Karpas-422 (cell line): ENCODE measurements at regions not wholly inside any gene's neighbourhood (a gene's known extent, or its start where the extent isn't known, plus 50 kb on each side); places are given as distances from the start of the nearest gene placed in this dataset.

Source experiments
- DNase-seq: peaks from one replicate; pipeline ENCODE4 v3.0.0-alpha.2; 2015
- H2AFZ ChIP-seq: fragments of 200-600 bp; sonication (generic); 2 replicates; pipeline ENCODE4 v1.6.1; 2014; ENCODE audit warnings: antibody characterized with exemption, low read length, mixed read lengths
- H3K27ac ChIP-seq: fragments of 200-600 bp; sonication (generic); 2 replicates; pipeline ENCODE4 v1.5.1; 2014; ENCODE audit warnings: mild to moderate bottlenecking, low read length, moderate library complexity
- H3K27me3 ChIP-seq: fragments of 200-600 bp; sonication (generic); 2 replicates; pipeline ENCODE4 v1.6.1; 2014; ENCODE audit warnings: low read length, mixed read lengths
- H3K36me3 ChIP-seq: fragments of 200-600 bp; sonication (generic); 2 replicates; pipeline ENCODE4 v1.6.1; 2014; ENCODE audit warnings: low read length, mixed read lengths; ENCODE audit not compliant: insufficient read depth
- H3K4me1 ChIP-seq: fragments of 200-600 bp; sonication (generic); 2 replicates; pipeline ENCODE4 v1.6.1; 2014; ENCODE audit warnings: mild to moderate bottlenecking, low read length, mixed read lengths
- H3K4me2 ChIP-seq: fragments of 200-600 bp; sonication (generic); 2 replicates; pipeline ENCODE4 v1.6.1; 2014; ENCODE audit warnings: low read length, low read depth, mild to moderate bottlenecking; ENCODE audit not compliant: poor library complexity, severe bottlenecking
- H3K4me3 ChIP-seq: fragments of 200-600 bp; sonication (generic); 2 replicates; pipeline ENCODE4 v1.5.1; 2014; ENCODE audit warnings: mild to moderate bottlenecking, antibody characterized with exemption, low read length, mixed read lengths
- H3K79me2 ChIP-seq: fragments of 200-600 bp; sonication (generic); 2 replicates; pipeline ENCODE4 v1.6.1; 2014; ENCODE audit warnings: mild to moderate bottlenecking, low read length, mixed read lengths
- H3K9ac ChIP-seq: fragments of 200-600 bp; sonication (generic); 2 replicates; pipeline ENCODE4 v1.6.0; 2014; ENCODE audit warnings: low read length
- H3K9me2 ChIP-seq: fragments of 200-600 bp; sonication (generic), shearing (Covaris generic); replicated peaks from 2 replicates; pipeline ENCODE4 v1.6.0; 2014; ENCODE audit warnings: mild to moderate bottlenecking, low read length, moderate library complexity; ENCODE audit not compliant: insufficient read depth
- H3K9me3 ChIP-seq: fragments of 300-700, 200-600 bp; sonication (generic); 2 replicates; pipeline ENCODE4 v1.6.1; 2014; ENCODE audit warnings: low read length, mixed read lengths
- H4K20me1 ChIP-seq: fragments of 200-600 bp; sonication (generic); 2 replicates; pipeline ENCODE4 v1.6.1; 2014; ENCODE audit warnings: mild to moderate bottlenecking, antibody characterized with exemption, low read length, low read depth; ENCODE audit not compliant: insufficient read depth

DNA sequence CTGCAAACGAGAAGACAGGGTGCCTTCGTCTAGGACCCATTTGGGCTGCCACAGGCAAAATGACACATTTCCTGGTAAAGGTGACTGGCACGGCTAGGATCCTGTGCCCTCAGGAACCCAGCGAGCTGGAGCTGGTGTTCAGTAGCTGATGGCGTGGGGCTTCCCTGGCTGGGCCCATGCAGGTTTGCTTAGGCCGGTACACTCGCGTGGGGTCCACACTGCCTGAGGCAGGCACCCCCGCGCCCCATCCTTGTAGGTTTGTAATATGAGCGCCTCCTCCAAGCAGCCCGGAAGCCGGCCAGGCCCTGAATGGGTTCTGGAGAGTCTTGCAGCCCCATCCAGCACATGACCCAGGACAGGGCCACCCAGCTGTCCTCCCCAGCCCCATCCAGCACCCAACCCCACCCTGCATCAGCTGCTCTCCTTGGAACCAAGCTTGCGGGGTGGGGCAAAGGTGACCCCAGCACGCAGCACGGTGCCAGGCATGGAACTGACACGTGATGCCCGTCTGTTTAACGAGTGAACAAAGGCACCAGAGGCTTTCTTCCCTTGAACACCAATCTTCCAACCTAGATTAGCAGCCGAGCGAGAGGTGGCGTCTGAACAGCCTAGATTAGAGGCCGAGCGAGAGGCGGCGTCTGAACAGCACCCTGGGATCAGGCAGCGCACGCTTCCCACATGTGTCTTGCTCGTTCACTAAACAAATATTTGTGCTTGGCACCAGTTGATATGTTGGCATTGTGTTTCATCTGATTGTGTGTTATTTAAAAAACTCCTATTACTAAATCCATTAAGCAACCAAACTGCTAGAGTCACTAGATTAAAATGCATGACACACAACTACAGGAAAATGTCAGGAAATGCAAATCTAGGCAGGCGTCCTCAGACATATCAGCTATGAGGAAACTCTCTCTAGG is 112.1 kb downstream of the DLL1 start:
- Histone ChIP-seq H3K9ac (no peak overlapping the region), H3K4me1 (no peaks in the 10 kb centered on the region), H2AFZ (no peak overlapping the region), H4K20me1 (no peaks in the 10 kb centered on the region), H3K27ac (no peak overlapping the region), H3K79me2 (no peaks in the 10 kb centered on the region), H3K36me3 (no peaks in the 10 kb centered on the region), H3K4me3 (no peak overlapping the region), H3K9me3 (peaks cover 5% of the 10 kb centered on the region; the same call in 1 of the 2 replicates), H3K9me2 (no peaks in the 10 kb centered on the region), H3K4me2 (no peak overlapping the region), H3K27me3 (no peaks in the 10 kb centered on the region)
- DNase-seq, result peak; percentile 23

DNA sequence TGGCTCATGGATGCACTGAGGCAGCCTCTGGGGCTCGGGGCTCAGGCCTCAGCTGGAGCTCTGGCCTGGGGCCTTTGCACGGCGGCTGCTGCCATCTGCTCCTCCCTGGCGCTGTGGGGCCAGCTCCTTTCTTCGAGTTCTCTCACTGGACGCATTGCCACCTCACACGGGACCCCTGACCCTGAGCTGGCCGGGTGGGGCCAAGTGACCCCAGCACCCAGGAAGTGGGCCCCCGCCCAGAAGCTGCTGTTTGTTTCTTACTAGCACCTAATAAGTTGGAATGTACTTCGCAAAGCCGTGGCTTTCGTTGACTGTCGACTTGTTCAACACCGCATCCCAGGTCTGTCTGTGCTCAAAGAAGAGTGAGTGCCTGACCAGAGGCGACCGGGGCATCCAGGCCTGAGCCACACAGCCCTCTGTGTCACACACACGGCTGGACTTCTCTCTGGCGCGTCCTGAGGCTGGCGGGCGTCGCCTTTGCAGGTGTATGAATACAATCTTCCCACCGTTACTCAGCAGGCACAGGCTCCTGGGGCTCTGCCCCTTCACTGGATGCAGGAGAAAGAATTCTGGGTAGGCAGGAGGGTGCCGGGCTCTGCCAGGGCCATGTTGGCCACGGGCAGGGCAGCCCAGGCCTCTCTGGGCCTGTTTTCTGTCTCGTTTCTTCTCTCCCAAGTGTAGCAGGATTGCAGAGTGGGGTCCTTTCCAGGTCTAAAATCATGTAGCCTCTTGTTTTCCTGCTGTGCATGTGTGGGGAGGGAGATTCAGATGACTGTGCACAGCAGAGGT is 112.9 kb downstream of the DLL1 start:
- Histone ChIP-seq H3K27ac (no peak overlapping the region), H3K9me2 (no peaks in the 10 kb centered on the region), H3K4me3 (no peak overlapping the region), H4K20me1 (no peaks in the 10 kb centered on the region), H3K79me2 (no peaks in the 10 kb centered on the region), H3K36me3 (no peaks in the 10 kb centered on the region), H2AFZ (no peak overlapping the region), H3K4me1 (no peaks in the 10 kb centered on the region), H3K9me3 (no peaks in the 10 kb centered on the region), H3K4me2 (no peak overlapping the region), H3K9ac (no peak overlapping the region), H3K27me3 (no peaks in the 10 kb centered on the region)
- peak; percentile 29 for DNase-seq

DNA sequence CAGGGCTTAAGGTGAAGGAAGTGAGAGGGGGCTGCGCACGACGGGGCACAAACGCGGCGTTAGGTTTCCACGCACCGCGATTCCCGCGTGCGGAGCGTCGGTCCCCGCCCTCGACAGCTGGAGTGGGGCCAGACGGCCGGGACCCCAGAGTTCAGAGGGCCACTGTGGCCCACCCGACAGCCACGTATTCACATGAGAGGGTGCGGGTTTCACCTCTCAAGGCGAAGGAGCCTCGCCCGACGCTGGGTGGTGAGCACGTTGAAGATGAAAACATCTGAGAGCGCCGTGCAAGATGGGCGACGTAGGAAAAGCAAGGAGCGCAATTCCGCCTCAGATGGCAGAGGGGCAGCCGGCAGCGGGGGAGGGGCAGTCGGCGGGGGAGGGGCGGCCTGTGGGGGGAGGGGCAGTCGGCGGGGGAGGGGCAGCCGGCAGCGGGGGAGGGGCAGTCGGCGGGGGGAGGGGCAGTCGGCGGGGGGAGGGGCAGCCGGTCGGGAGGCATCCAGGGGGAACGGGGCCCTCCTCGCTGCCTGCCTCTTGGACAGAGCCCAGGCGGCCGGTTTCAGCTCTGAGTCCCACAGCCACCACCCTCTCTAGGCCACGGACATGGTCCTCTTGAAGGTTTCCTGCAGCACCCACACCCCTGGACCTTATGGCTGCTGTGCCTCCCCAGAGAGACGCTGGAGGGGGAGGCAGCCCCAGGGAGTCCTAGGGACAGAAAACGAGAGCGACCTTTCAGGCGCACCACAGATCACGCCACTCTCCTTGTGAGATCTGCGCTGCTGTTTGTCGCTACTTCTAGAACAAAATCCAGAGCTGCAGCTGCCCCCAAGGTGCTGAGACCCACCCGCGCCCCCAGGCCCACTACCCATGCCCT is 113.7 kb downstream of the DLL1 start:
- no peak overlapping the region for H2AFZ ChIP-seq
- H4K20me1 ChIP-seq, result no peaks in the 10 kb centered on the region
- no peaks in the 10 kb centered on the region for H3K9me2 ChIP-seq

DNA sequence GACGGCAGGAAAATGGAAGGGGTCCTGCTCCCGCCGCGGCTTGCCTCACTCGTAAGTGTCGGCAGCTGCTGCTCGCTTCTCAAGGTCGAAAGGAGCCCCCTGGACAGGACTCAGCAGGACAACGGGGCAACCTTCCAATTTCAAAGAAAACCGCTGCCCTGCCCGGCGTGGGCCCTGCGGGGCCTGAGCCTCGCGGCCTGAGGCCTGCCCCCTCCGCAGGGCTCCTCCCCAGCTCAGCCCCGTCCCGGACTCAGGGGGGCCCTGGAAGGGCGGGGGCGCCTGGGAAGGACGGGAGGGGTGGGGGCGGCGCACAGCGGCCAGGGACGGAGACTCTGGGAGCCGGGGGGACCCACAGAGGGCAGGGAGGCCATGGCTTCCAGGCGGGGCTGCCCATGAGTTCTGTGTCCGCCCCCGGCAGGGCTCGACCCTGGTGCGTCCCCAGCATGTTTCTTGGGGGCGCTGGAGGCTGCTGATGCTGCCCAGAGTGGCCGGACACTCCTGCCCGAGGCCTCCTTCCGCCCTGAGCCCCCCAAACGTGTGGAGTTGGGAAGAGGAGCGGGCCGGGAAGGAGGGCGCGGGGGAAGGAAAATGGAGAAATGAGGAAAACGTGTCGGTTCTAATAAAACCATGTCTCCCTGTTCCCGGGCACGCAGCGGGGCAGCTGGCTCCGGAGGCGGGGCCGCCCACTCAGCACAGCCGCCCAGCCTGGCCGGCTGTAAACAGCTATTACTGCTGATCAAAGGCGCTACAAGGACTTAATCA is 114.6 kb downstream of the DLL1 start:
- DNase-seq, result peak; percentile 33
- H3K4me1 ChIP-seq, result no peaks in the 10 kb centered on the region
- H3K9ac ChIP-seq, result no peak overlapping the region
- H3K36me3 ChIP-seq, result no peaks in the 10 kb centered on the region
- no peaks in the 10 kb centered on the region for H3K9me3 ChIP-seq
- H2AFZ ChIP-seq, result no peak overlapping the region
- H3K27ac ChIP-seq, result no peak overlapping the region
- no peaks in the 10 kb centered on the region for H3K79me2 ChIP-seq
- no peaks in the 10 kb centered on the region for H4K20me1 ChIP-seq
- no peaks in the 10 kb centered on the region for H3K9me2 ChIP-seq
- no peak overlapping the region for H3K4me2 ChIP-seq
- no peak overlapping the region for H3K4me3 ChIP-seq
- H3K27me3 ChIP-seq, result no peaks in the 10 kb centered on the region

More for the DNA sequence above, 113.7 kb downstream of the DLL1 start:
- Histone ChIP-seq H3K4me2 (no peak overlapping the region), H3K4me1 (no peaks in the 10 kb centered on the region), H3K9ac (no peak overlapping the region), H3K9me3 (no peaks in the 10 kb centered on the region), H3K4me3 (no peak overlapping the region), H3K27me3 (no peaks in the 10 kb centered on the region), H3K79me2 (no peaks in the 10 kb centered on the region), H3K27ac (no peak overlapping the region), H3K36me3 (no peaks in the 10 kb centered on the region)
- DNase-seq, result peak; percentile 47

DNA sequence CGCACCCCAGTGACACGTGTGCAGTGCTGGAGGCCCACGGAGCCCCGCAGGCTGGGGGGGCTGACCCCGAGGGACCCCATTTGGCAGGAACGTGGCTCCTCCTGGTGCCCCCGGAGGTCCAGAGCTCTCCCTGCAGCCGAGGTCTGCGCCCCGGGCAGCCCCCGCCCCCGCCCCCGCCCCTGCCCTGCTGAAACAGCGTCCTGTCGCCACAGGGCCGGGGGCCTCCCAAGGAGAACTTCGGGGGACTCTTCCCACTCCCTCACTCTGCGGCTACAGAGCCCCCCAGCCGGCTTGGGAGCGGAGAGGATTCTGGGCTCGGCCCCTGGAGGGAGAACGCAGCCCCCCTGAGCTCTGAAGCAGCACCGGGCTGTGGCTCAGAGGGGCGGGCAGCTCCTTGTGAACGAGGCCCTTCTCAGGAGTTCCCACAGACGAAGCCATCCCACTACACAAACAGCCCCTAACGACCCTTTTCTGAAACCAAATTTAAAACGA is 115.2 kb downstream of the DLL1 start:
- Histone ChIP-seq H3K79me2 (no peaks in the 10 kb centered on the region), H3K4me3 (no peak overlapping the region), H3K9me2 (no peaks in the 10 kb centered on the region), H3K9me3 (no peaks in the 10 kb centered on the region), H2AFZ (no peak overlapping the region), H3K4me1 (no peaks in the 10 kb centered on the region), H3K36me3 (no peaks in the 10 kb centered on the region), H3K9ac (no peak overlapping the region), H3K4me2 (no peak overlapping the region), H3K27ac (no peak overlapping the region), H3K27me3 (no peaks in the 10 kb centered on the region), H4K20me1 (no peaks in the 10 kb centered on the region)
- peak; percentile 29 for DNase-seq

DNA sequence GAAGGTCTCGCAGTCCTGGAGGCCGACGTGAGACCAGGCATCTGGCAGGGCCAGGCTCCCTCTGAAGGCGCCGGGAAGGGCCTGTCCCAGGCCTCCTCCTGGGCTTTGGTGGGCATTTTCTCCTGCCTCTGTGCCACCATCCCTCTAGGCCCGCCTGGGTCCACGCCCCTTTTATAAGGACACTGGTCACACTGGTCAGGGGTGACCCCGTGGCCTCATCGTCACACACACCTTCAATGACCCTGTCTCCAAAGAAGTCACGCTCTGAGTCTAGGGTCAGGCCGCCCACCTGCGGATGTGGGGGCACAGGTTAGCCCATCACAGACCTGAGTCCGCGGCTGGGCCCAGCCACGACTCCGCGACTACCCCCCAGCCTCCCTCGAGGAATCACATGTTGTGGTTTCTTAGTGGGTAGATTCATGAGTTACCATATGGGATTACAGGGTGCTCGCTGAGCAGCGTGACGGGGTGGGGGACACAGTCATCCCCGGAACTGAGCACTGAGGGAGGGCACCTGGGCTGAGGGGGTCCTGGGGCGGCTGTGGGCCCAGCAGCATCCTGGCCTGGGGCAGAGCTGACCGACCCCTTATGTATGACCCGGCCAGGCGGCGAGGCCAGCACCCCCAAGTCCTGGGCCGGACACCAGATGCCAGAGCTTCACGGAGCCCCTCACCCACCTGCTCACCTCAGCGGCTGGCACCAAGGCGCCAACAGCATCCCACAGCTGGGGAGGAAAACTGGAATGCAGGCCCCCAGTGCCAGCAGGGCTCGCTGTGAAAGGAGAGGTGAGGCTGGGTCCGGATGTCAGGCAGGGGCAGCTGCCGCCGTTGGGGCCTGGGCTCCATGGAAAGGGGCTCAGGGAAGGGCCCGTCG is 115.9 kb downstream of the DLL1 start:
- no peak overlapping the region for H2AFZ ChIP-seq
- no peaks in the 10 kb centered on the region for H4K20me1 ChIP-seq
- H3K36me3 ChIP-seq, result no peaks in the 10 kb centered on the region
- H3K27ac ChIP-seq, result no peak overlapping the region
- H3K4me2 ChIP-seq, result no peak overlapping the region
- H3K4me3 ChIP-seq, result no peak overlapping the region
- no peaks in the 10 kb centered on the region for H3K79me2 ChIP-seq
- peak; percentile 27 for DNase-seq
- no peak overlapping the region for H3K9ac ChIP-seq
- H3K9me3 ChIP-seq, result no peaks in the 10 kb centered on the region
- no peaks in the 10 kb centered on the region for H3K4me1 ChIP-seq
- no peaks in the 10 kb centered on the region for H3K27me3 ChIP-seq
- H3K9me2 ChIP-seq, result no peaks in the 10 kb centered on the region
